H9 (cell line): ENCODE measurements at regions not wholly inside any gene's neighbourhood (a gene's known extent, or its start where the extent isn't known, plus 50 kb on each side); places are given as distances from the start of the nearest gene placed in this dataset.
"Not testable (repeated sequence)": the region's sequence is repeated elsewhere in the genome, so short reads cannot be mapped to it uniquely, and the experiment has no call there.

Source experiments
- DNase-seq: peaks from one replicate; pipeline ENCODE4 v3.0.0-alpha.2; 2017
- H2AFZ ChIP-seq: one replicate; pipeline ENCODE4 v1.6.1; 2013; ENCODE audit warnings: mild to moderate bottlenecking, low read length, control low read depth, moderate library complexity
- H2AK5ac ChIP-seq: 2 replicates; pipeline ENCODE4 v1.6.1; 2013; ENCODE audit warnings: low read length, control low read depth, mixed read lengths; ENCODE audit not compliant: insufficient read length
- H2BK120ac ChIP-seq: one replicate; pipeline ENCODE4 v1.6.1; 2013; ENCODE audit warnings: low read depth, mild to moderate bottlenecking, low read length, control low read depth, inconsistent platforms; ENCODE audit not compliant: poor library complexity, severe bottlenecking
- H2BK12ac ChIP-seq: 2 replicates; pipeline ENCODE4 v1.6.1; 2013; ENCODE audit warnings: low read length, control low read depth, mixed read lengths, low read depth; ENCODE audit not compliant: insufficient read length
- H2BK15ac ChIP-seq: 2 replicates; pipeline ENCODE4 v1.6.1; 2013; ENCODE audit warnings: low read depth, low read length, control low read depth
- H2BK20ac ChIP-seq: one replicate; pipeline ENCODE4 v1.6.1; 2013; ENCODE audit warnings: low read depth, mild to moderate bottlenecking, low read length, control low read depth, inconsistent platforms; ENCODE audit not compliant: poor library complexity, severe bottlenecking
- H2BK5ac ChIP-seq: 2 replicates; pipeline ENCODE4 v1.6.1; 2013; ENCODE audit warnings: low read length, control low read depth, mixed read lengths; ENCODE audit not compliant: insufficient read length
- H3K14ac ChIP-seq: 2 replicates; pipeline ENCODE4 v1.6.1; 2013; ENCODE audit warnings: low read length, control low read depth; ENCODE audit not compliant: insufficient read depth
- H3K18ac ChIP-seq: 2 replicates; pipeline ENCODE4 v1.6.1; 2013; ENCODE audit warnings: low read depth, mild to moderate bottlenecking, mixed read lengths, low read length, control low read depth; ENCODE audit not compliant: insufficient read length
- H3K23ac ChIP-seq: 2 replicates; pipeline ENCODE4 v1.6.1; 2013; ENCODE audit warnings: low read length, control low read depth, mixed read lengths, low read depth; ENCODE audit not compliant: insufficient read length
- H3K23me2 ChIP-seq: 2 replicates; pipeline ENCODE4 v1.6.1; 2013; ENCODE audit warnings: low read depth, mild to moderate bottlenecking, mixed read lengths, low read length, control low read depth; ENCODE audit not compliant: insufficient read length, poor library complexity, severe bottlenecking
- H3K27ac ChIP-seq: 2 replicates; pipeline ENCODE4 v1.5.1; 2013; ENCODE audit warnings: low read length, control low read depth, mixed read lengths, low read depth; ENCODE audit not compliant: insufficient read length
- H3K27me3 ChIP-seq: 2 replicates; pipeline ENCODE4 v1.6.1; 2013; ENCODE audit warnings: low read length, control low read depth, inconsistent platforms; ENCODE audit not compliant: insufficient read depth
- H3K4ac ChIP-seq: 2 replicates; pipeline ENCODE4 v1.6.1; 2013; ENCODE audit warnings: low read depth, mild to moderate bottlenecking, control low read depth, inconsistent platforms, low read length, moderate library complexity
- H3K4me1 ChIP-seq: 2 replicates; pipeline ENCODE4 v1.6.1; 2013; ENCODE audit warnings: low read length, control low read depth, inconsistent platforms; ENCODE audit not compliant: insufficient read depth
- H3K4me2 ChIP-seq: 2 replicates; pipeline ENCODE4 v1.6.1; 2013; ENCODE audit warnings: low read length, control low read depth, mixed read lengths; ENCODE audit not compliant: insufficient read length, insufficient read depth
- H3K56ac ChIP-seq: 2 replicates; pipeline ENCODE4 v1.6.1; 2013; ENCODE audit warnings: low read depth, mild to moderate bottlenecking, mixed read lengths, low read length, control low read depth; ENCODE audit not compliant: insufficient read length
- H3K79me1 ChIP-seq: 2 replicates; pipeline ENCODE4 v1.6.1; 2013; ENCODE audit warnings: low read depth, mild to moderate bottlenecking, moderate library complexity, low read length, control low read depth, inconsistent platforms; ENCODE audit not compliant: insufficient read depth, poor library complexity, severe bottlenecking
- H3K79me2 ChIP-seq: 2 replicates; pipeline ENCODE4 v1.6.1; 2013; ENCODE audit warnings: low read length, control low read depth, inconsistent platforms; ENCODE audit not compliant: insufficient read depth
- H3K9ac ChIP-seq: 2 replicates; pipeline ENCODE4 v1.6.1; 2013; ENCODE audit warnings: low read length, control low read depth, mixed read lengths; ENCODE audit not compliant: insufficient read length; ENCODE audit errors: extremely low read depth
- H3K9me3 ChIP-seq: one replicate; pipeline ENCODE4 v1.6.1; 2013; ENCODE audit warnings: low read depth, low read length, inconsistent platforms; ENCODE audit not compliant: control insufficient read depth
- H3T11ph ChIP-seq: one replicate; pipeline ENCODE4 v1.6.1; 2013; ENCODE audit warnings: mild to moderate bottlenecking, low read length, control low read depth, inconsistent platforms
- H4K20me1 ChIP-seq: one replicate; pipeline ENCODE4 v1.6.1; 2013; ENCODE audit not compliant: control insufficient read depth, insufficient read length, insufficient read depth
- H4K5ac ChIP-seq: 2 replicates; pipeline ENCODE4 v1.6.1; 2013; ENCODE audit warnings: low read depth, mild to moderate bottlenecking, mixed read lengths, low read length, control low read depth; ENCODE audit not compliant: insufficient read length
- H4K8ac ChIP-seq: replicated peaks from 2 replicates; pipeline ENCODE4 v1.6.1; 2013; ENCODE audit warnings: low read length, control low read depth, mixed read lengths, low read depth; ENCODE audit not compliant: insufficient read length
- H4K91ac ChIP-seq: 2 replicates; pipeline ENCODE4 v1.6.1; 2013; ENCODE audit warnings: low read depth, mild to moderate bottlenecking, moderate library complexity, mixed read lengths, low read length, control low read depth; ENCODE audit not compliant: insufficient read length
- H3K27ac Mint-ChIP-seq, 3 experiments: 2 replicates in 2 of 3; 3 replicates in 1 of 3; pipeline ENCODE4 v1.8.0; 2020 to 2021; ENCODE audit warnings: mixed read lengths in 3 of 3, mild to moderate bottlenecking in 1 of 3, moderate library complexity in 1 of 3
- H3K27me3 Mint-ChIP-seq: 2 replicates; pipeline ENCODE4 v1.8.0; 2021; ENCODE audit warnings: low read depth, mild to moderate bottlenecking, moderate library complexity, mixed read lengths
- H3K36me3 Mint-ChIP-seq, 3 experiments: 2 replicates in 2 of 3; 3 replicates in 1 of 3; pipeline ENCODE4 v1.8.0; 2020 to 2021; ENCODE audit warnings: low read depth in 3 of 3, mixed read lengths in 3 of 3; ENCODE audit not compliant: insufficient read depth in 1 of 3
- H3K4me1 Mint-ChIP-seq, 2 experiments: 2 replicates each; pipeline ENCODE4 v1.8.0; 2020; ENCODE audit warnings: mixed read lengths in 2 of 2
- H3K4me3 Mint-ChIP-seq, 2 experiments: 2 replicates in 1 of 2; 3 replicates in 1 of 2; pipeline ENCODE4 v1.8.0; 2020 to 2021; ENCODE audit warnings: mild to moderate bottlenecking in 2 of 2, mixed read lengths in 2 of 2, moderate library complexity in 1 of 2
- H3K9me3 Mint-ChIP-seq, 2 experiments: 2 replicates in 1 of 2; 3 replicates in 1 of 2; pipeline ENCODE4 v1.8.0; 2020; ENCODE audit warnings: mild to moderate bottlenecking in 2 of 2, mixed read lengths in 2 of 2, moderate library complexity in 1 of 2
- CTCF ChIP-seq: fragments of 200-600 bp; sonication (generic); conservative IDR thresholded peaks from 3 replicates; pipeline ENCODE4 v1.8.0; 2021; ENCODE audit warnings: antibody characterized with exemption, mild to moderate bottlenecking
- WGBS: extraction: QIAGEN DNeasy Blood & Tissue Kit; methylation state at CpG from one replicate; pipeline ENCODE4 v1.1.7; 2013; ENCODE audit warnings: missing lambda C conversion rate, low lambda C conversion rate, mixed read lengths; ENCODE audit not compliant: insufficient read length; ENCODE audit errors: extremely low coverage; 5-methylcytosine and 5-hydroxymethylcytosine counted together

GRCh38 chr22:34416022-34416860 is 496.0 kb upstream of the LARGE1 start:
- no peak overlapping the region for H4K91ac ChIP-seq
- no peaks in the 10 kb centered on the region for H3K27me3 ChIP-seq
- H4K5ac ChIP-seq: no peak overlapping the region
- no peaks in the 10 kb centered on the region for H3K36me3 Mint-ChIP-seq
- H3K79me1 ChIP-seq: no peaks in the 10 kb centered on the region
- WGBS: no CpG with 5 or more reads among the region's 7 CpGs
- no peak overlapping the region for H3K4me2 ChIP-seq
- no peak overlapping the region for H2BK120ac ChIP-seq
- no peaks in the 10 kb centered on the region for H3K9me3 ChIP-seq
- H4K20me1 ChIP-seq: no peaks in the 10 kb centered on the region
- no peak for DNase-seq
- H3K18ac ChIP-seq: no peak overlapping the region
- no peak overlapping the region for H3K4ac ChIP-seq
- H3K56ac ChIP-seq: no peak overlapping the region
- no peak overlapping the region for H3K23ac ChIP-seq
- no peak overlapping the region for H3K14ac ChIP-seq
- no peak overlapping the region for H3K9ac ChIP-seq
- H2BK20ac ChIP-seq: peak overlapping the region; percentile 11
- no peaks in the 10 kb centered on the region; a peak in 2 of 5 replicates for H3K9me3 Mint-ChIP-seq
- H2AK5ac ChIP-seq: no peak overlapping the region
- TF ChIP-seq CTCF: no peak
- H2AFZ ChIP-seq: no peak overlapping the region
- H3K27ac ChIP-seq: no peak overlapping the region
- H3K4me1 Mint-ChIP-seq: peaks cover 9 to 14% of the 10 kb centered on the region in 2 experiments
- no peak overlapping the region for H3K27ac Mint-ChIP-seq
- H3K27me3 Mint-ChIP-seq: no peaks in the 10 kb centered on the region
- no peak overlapping the region for H4K8ac ChIP-seq
- H2BK5ac ChIP-seq: no peak overlapping the region
- no peaks in the 10 kb centered on the region for H3K23me2 ChIP-seq
- no peak overlapping the region for H2BK15ac ChIP-seq
- H2BK12ac ChIP-seq: no peak overlapping the region
- H3T11ph ChIP-seq: no peak overlapping the region
- H3K4me1 ChIP-seq: peaks cover 5% of the 10 kb centered on the region; the same call in 1 of the 2 replicates
- no peak overlapping the region for H3K4me3 Mint-ChIP-seq
- H3K79me2 ChIP-seq: no peaks in the 10 kb centered on the region; the same call in 1 of the 2 replicates

GRCh38 chr22:34422948-34423347 is 502.7 kb upstream of the LARGE1 start:
- not testable (repeated sequence) for H2BK15ac ChIP-seq, H3K79me2 ChIP-seq, H3K18ac ChIP-seq, H4K8ac ChIP-seq, H3K27ac ChIP-seq, H3K79me1 ChIP-seq, H3K36me3 Mint-ChIP-seq, H3K27me3 Mint-ChIP-seq, DNase-seq, H3K9me3 ChIP-seq, H2AK5ac ChIP-seq, H2AFZ ChIP-seq, H2BK120ac ChIP-seq, H2BK20ac ChIP-seq, H3K4me1 Mint-ChIP-seq, H4K5ac ChIP-seq, H3K9me3 Mint-ChIP-seq, H3K23me2 ChIP-seq, H3K4me2 ChIP-seq, H2BK5ac ChIP-seq, H4K20me1 ChIP-seq, H3K4me3 Mint-ChIP-seq, H3K23ac ChIP-seq, H3K27me3 ChIP-seq, H2BK12ac ChIP-seq, H3K4ac ChIP-seq, H3K27ac Mint-ChIP-seq, H3T11ph ChIP-seq, H3K14ac ChIP-seq, H3K56ac ChIP-seq, H4K91ac ChIP-seq, H3K9ac ChIP-seq, H3K4me1 ChIP-seq
- WGBS: no CpG with 5 or more reads among the region's 8 CpGs
